ENCODE measurements at regions not wholly inside any gene's neighbourhood (a gene's known extent, or its start where the extent isn't known, plus 50 kb on each side); places are given as distances from the start of the nearest gene placed in this dataset.

- H3K36me3 Mint-ChIP-seq = no peaks in the 10 kb centered on the region
- ATAC-seq (no peak), DNase-seq (ENCODE audit: low spot score in 2 of 2) (no peak)
- peak overlapping the region; percentile 43 for H3K27ac Mint-ChIP-seq
- no peaks in the 10 kb centered on the region for H3K9me3 Mint-ChIP-seq
- peak overlapping the region; percentile 22 for H3K4me3 Mint-ChIP-seq
- peaks cover 34% of the 10 kb centered on the region for H3K4me1 Mint-ChIP-seq
Measured at GRCh38 chr3:111324151-111324550, 217.8 kb upstream of the CD96 start.

DNA sequence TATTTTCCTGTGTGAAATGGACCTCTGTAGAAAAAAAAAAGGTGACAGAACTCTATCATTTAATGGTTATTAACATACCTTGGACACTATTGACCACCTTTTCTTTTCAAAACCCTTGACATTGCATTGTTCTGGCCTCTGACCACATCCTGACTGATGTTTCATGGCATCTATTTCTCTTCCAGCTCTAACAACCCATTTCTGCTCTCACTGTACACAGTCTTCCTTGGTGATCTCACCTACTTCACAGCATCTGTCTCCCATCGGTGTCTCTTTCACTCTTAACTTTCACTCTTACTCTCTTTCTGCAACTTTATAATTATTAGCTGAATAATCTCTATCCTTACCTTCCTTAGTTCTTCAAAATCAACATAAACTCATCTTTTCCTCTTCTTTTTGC is 217.4 kb upstream of the CD96 start:
- Mint-ChIP-seq H3K36me3 (no peaks in the 10 kb centered on the region), H3K4me1 (peaks cover 34% of the 10 kb centered on the region), H3K27ac (peak overlapping the region; percentile 43), H3K9me3 (no peaks in the 10 kb centered on the region), H3K4me3 (peak overlapping the region; percentile 22)
- DNase-seq (ENCODE audit: low spot score in 2 of 2) (no peak), ATAC-seq (peak; percentile 73)

DNA sequence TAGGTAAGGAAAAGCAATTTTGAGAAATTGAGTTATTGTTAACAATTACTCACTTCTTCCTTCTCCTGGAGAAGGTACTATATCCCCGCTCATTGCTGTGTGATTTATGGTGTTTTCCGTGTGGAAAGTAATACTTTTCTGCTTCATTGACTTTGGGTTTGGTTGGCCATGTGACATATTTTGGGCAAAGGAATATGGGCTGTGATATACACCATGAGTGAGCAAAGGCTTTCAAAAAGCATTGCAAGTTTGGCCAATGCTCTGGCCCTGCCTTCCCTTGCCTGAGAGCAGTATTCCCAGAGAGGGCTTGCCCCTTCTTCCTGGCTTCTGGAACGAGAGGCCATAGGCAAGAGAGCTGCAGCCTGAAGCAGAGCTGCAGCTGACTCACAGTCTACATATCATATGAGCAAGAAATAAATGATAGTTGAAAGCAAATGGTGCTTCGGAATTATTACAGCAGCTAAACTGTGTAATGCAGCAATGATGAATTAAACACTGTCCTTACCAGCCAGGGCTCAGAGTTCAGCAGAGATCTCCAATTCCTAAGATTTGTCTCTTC is 216.8 kb upstream of the CD96 start:
- peaks cover 34% of the 10 kb centered on the region for H3K4me1 Mint-ChIP-seq
- H3K4me3 Mint-ChIP-seq = peak overlapping the region; percentile 22
- no peak for DNase-seq (ENCODE audit: low spot score in 2 of 2)
- H3K36me3 Mint-ChIP-seq = no peaks in the 10 kb centered on the region
- no peak for ATAC-seq
- H3K9me3 Mint-ChIP-seq = no peaks in the 10 kb centered on the region
- no peak overlapping the region for H3K27ac Mint-ChIP-seq

DNA sequence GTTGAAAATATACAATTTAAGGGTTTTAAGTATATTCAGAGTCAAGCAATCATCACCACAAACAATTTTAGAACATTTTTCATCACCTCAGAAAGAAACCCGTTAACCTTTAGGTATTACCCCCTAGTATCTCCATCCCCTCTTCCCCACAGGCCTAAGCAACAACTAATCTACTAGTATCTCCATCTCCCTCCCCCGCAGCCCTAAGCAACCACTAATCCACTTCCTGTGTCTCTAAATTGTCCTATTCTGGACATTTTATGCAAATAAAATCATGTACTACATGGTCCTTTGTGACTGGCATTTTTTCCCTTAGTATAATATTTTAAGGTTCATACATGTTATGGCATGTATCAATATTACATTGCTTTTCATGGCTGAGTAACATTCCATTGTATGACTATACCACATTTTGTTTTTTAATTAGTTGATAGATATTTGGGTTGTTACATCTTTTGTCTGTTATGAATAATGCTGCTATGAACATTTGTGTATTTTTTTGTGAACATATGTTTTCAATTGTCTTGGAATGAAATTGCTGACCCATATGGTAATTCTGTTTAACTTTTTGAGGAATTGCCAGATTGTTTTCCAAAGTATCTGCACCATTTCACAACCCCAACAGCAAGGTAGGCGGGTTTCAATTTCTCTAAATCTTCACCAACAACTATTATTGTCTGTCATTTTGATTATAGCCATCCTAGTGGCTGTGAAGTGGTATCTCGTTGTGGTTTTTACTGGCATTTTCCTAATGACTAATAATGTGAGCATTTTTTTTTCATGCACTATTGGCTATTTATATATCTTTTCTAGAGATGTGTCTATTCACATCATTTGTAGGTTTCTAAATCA is 215.6 kb upstream of the CD96 start:
- peaks cover 34% of the 10 kb centered on the region for H3K4me1 Mint-ChIP-seq
- no peak overlapping the region for H3K4me3 Mint-ChIP-seq
- peak overlapping the region; percentile 7 for H3K27ac Mint-ChIP-seq
- H3K36me3 Mint-ChIP-seq = no peaks in the 10 kb centered on the region
- no peaks in the 10 kb centered on the region for H3K9me3 Mint-ChIP-seq
- no peak for DNase-seq (ENCODE audit: low spot score in 2 of 2)
- ATAC-seq = peak; percentile 82

DNA sequence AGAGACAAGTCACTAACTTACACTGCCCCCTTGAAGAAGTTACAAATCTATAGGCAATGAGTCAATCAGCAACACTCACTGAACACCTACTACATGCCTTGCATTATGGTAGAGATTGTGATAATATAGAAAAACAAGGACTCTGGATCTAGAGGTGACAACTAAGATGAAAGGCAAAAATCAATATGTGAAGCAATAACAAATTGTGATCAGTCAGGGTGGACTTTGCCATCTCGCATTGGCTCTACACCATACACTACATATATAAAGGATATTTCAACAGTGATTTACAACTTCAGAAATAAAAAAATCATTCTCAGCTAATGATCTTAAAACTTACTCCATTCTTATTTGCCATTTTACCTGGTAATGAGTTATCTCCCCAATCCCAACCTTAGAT is 210.7 kb upstream of the CD96 start:
- peaks cover 7% of the 10 kb centered on the region for H3K4me1 Mint-ChIP-seq
- no peak overlapping the region for H3K27ac Mint-ChIP-seq
- no peaks in the 10 kb centered on the region for H3K9me3 Mint-ChIP-seq
- H3K4me3 Mint-ChIP-seq = no peak overlapping the region
- no peaks in the 10 kb centered on the region for H3K36me3 Mint-ChIP-seq
- DNase-seq (ENCODE audit: low spot score in 2 of 2) (no peak), ATAC-seq (no peak)

DNA sequence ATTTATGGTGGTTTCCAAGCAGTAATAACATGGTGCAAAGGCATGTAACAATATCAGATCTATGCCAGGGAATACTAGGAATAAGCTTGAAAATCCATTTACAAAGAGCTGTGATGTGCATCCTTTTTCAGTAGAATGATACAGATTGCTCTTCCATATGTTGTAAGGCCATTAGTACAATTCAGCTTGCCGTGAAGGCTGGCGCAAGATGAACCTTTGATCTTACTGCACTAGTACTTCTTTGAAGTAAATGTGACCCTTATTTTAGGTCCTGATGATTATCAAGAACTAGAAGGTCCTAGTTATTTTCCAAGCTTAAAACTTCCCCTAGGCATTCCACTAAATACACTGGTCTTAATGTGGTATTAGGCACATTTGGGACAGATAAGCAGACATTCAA is 210.1 kb upstream of the CD96 start:
- ATAC-seq = no peak
- H3K9me3 Mint-ChIP-seq = no peaks in the 10 kb centered on the region
- no peak overlapping the region for H3K27ac Mint-ChIP-seq
- H3K4me1 Mint-ChIP-seq = peaks cover 9% of the 10 kb centered on the region
- H3K36me3 Mint-ChIP-seq = no peaks in the 10 kb centered on the region
- H3K4me3 Mint-ChIP-seq = no peak overlapping the region
- no peak for DNase-seq (ENCODE audit: low spot score in 2 of 2)

DNA sequence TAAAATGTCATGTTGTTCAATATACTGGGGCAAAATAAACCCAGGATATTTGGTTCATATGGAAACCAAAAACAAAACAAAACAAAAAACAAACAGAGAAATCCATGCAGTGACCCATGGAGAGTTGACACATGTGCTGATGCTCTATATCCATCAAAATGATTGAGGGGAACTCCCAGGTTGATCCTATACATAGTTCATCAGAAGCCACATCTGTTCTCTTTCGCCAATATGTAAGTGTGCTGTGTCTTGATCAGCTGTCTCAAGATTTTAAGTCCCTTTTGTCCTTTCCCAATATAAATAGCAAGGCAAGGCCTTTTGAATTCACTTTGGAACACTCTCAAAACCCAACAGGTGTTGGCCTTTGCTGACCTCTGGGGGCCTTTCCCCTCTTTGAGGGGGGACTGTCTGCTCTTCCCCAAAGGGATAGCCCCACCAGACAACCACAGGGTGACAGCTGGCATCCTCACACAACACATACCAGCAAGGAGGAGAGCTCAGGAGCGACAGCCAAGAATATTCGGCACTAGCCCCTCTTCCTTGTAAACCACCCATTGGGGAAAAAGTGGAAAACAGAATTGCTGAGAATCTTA is 209.4 kb upstream of the CD96 start:
- ATAC-seq (no peak), DNase-seq (ENCODE audit: low spot score in 2 of 2) (no peak)
- Mint-ChIP-seq H3K9me3 (no peaks in the 10 kb centered on the region), H3K4me1 (peaks cover 13% of the 10 kb centered on the region), H3K36me3 (no peaks in the 10 kb centered on the region), H3K27ac (no peak overlapping the region), H3K4me3 (no peak overlapping the region)

- ATAC-seq = no peak
- peaks cover 21% of the 10 kb centered on the region for H3K4me1 Mint-ChIP-seq
- H3K4me3 Mint-ChIP-seq = no peak overlapping the region
- no peaks in the 10 kb centered on the region for H3K9me3 Mint-ChIP-seq
- H3K27ac Mint-ChIP-seq = no peak overlapping the region
- no peaks in the 10 kb centered on the region for H3K36me3 Mint-ChIP-seq
- DNase-seq (ENCODE audit: low spot score in 2 of 2) = no peak
Measured at GRCh38 chr3:111333642-111334041, 208.4 kb upstream of the CD96 start.

- Mint-ChIP-seq H3K4me3 (no peak overlapping the region), H3K9me3 (no peaks in the 10 kb centered on the region), H3K27ac (no peak overlapping the region), H3K4me1 (peaks cover 21% of the 10 kb centered on the region), H3K36me3 (no peaks in the 10 kb centered on the region)
- peak; percentile 60 for ATAC-seq
- DNase-seq (ENCODE audit: low spot score in 2 of 2) = no peak
Measured at GRCh38 chr3:111335512-111336303, 206.3 kb upstream of the CD96 start.

DNA sequence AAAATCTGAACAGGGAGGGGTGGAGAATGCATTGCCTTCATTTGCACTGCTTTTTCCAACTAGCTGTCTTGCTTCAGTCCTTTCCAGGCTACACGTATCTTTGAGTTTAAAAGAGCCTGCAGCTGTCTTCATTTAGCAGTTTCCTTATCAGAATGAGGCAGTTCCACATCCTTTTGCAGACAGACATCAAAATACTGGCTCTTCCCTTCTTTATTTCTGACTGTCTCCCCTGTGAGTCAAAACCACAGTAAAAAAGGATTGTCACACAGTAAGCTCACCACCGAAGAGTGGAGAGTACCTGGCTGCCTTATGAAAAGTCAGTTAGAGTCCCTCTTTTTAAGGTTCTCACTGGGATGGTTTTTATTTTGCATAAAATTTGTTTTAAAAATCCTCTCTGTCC is 205.5 kb upstream of the CD96 start:
- Mint-ChIP-seq H3K27ac (peak overlapping the region; percentile 8), H3K4me1 (peaks cover 21% of the 10 kb centered on the region), H3K36me3 (no peaks in the 10 kb centered on the region), H3K4me3 (no peak overlapping the region), H3K9me3 (peaks cover 3% of the 10 kb centered on the region)
- peak; percentile 78 for ATAC-seq
- DNase-seq (ENCODE audit: low spot score in 2 of 2) = no peak

DNA sequence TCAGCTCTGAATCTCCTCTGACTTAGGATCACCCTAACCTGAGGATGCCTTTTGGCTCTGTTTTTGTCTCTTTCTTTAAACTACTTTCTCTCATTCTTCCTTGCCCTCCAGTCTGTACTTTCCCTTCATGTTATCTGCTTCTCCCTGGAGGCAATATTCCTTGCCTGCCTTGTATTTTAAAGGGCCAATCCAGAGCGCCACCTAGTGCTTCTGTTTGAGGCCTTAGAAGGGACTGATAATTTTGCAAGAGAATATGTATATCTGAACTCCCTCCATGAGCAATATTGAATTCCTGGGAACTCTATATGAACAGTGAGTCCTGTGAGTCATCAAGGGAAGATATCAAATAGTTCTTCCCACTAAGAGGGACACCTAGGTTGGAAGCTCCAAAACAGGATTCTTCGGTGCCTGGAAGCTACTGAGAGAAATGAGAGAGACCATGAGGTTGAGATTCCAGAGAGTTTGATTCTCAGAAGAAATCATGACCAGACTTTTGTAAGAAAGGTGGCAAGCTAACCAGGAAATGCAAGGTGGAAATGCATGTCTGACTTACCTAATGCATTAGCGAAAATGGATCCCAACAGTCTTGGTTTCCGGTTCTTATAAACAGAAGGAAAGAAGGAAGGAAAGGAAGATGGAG is 203.8 kb upstream of the CD96 start:
- Mint-ChIP-seq H3K27ac (no peak overlapping the region), H3K36me3 (no peaks in the 10 kb centered on the region), H3K4me1 (peaks cover 17% of the 10 kb centered on the region), H3K9me3 (peaks cover 3% of the 10 kb centered on the region), H3K4me3 (no peak overlapping the region)
- peak; percentile 47 for ATAC-seq
- no peak for DNase-seq (ENCODE audit: low spot score in 2 of 2)

DNA sequence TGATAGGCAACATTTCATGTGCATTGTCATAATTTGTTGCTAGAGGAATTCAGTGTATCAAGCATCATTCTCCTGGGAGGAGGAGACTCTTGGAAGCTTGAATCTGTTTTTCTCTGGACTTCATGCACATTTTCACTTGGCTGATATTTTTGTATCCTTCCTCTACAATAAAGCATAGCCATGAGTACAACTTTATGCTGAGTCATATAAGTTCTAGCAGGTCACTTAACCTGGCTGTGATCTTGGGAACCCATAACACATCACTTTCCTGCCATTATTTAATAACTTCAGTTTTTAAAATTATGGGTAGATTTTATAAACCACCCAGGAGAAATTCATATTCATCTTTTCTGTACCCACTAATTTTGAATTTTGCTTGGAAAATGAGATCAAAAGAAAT is 203.0 kb upstream of the CD96 start:
- H3K27ac Mint-ChIP-seq = no peak overlapping the region
- peaks cover 17% of the 10 kb centered on the region for H3K4me1 Mint-ChIP-seq
- DNase-seq (ENCODE audit: low spot score in 2 of 2) (no peak), ATAC-seq (no peak)
- peaks cover 3% of the 10 kb centered on the region for H3K9me3 Mint-ChIP-seq
- H3K4me3 Mint-ChIP-seq = no peak overlapping the region
- no peaks in the 10 kb centered on the region for H3K36me3 Mint-ChIP-seq

- no peak overlapping the region for H3K4me3 Mint-ChIP-seq
- H3K4me1 Mint-ChIP-seq = no peaks in the 10 kb centered on the region
- DNase-seq (ENCODE audit: low spot score in 2 of 2) (no peak), ATAC-seq (no peak)
- no peaks in the 10 kb centered on the region for H3K36me3 Mint-ChIP-seq
- no peak overlapping the region for H3K27ac Mint-ChIP-seq
- H3K9me3 Mint-ChIP-seq = peaks cover 3% of the 10 kb centered on the region
Measured at GRCh38 chr3:111351334-111351733, 190.7 kb upstream of the CD96 start.

DNA sequence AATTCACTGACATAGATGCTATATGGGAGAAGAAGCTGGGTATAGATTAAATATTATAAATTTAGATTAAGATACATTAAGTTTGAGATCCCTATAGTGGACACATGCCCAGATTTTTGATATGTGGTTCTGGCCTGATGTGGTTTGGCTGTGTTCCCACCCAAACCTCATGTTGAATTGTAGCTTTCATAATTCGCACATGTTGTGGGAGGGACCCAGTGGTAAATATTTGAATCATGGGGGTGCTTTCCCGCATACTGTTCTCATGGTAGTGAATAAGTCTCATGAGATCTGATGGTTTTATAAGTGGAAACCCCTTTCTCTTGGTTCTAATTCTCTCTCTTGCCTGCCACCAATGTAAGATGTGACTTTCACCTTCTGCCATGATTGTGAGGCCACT is 189.4 kb upstream of the CD96 start:
- Mint-ChIP-seq H3K36me3 (no peaks in the 10 kb centered on the region), H3K27ac (no peak overlapping the region), H3K4me1 (no peaks in the 10 kb centered on the region), H3K9me3 (peaks cover 5% of the 10 kb centered on the region), H3K4me3 (no peak overlapping the region)
- DNase-seq (ENCODE audit: low spot score in 2 of 2) = no peak
- ATAC-seq = no peak

All from stimulated activated effector memory CD8-positive, alpha-beta T cell treated with anti-CD3 and anti-CD28 coated beads, Interleukin-12 subunit alpha, Interleukin-12 subunit beta, amount 100 ng/mL, for 72 hours (primary cell).